LNCAP (cell line): ENCODE measurements at regions not wholly inside any gene's neighbourhood (a gene's known extent, or its start where the extent isn't known, plus 50 kb on each side); places are given as distances from the start of the nearest gene placed in this dataset.

Experiments
- CTCF ChIP-seq: fragments of 450-650 bp; IDR thresholded peaks from 2 replicates; pipeline ENCODE4 v1.5.1; 2017; ENCODE audit warnings: mild to moderate bottlenecking

GRCh38 chr4:116665716-116666115 lies 419.7 kb downstream of the TRAM1L1 start:
- TF ChIP-seq CTCF, result no peak

- TF ChIP-seq CTCF, result no peak
Measured at GRCh38 chr4:116664198-116664597, 421.2 kb downstream of the TRAM1L1 start.

GRCh38 chr4:116639070-116639577 lies 446.3 kb downstream of the TRAM1L1 start:
- TF ChIP-seq CTCF, result no peak

- TF ChIP-seq CTCF, result no peak
Measured at GRCh38 chr4:116638592-116638991, 446.8 kb downstream of the TRAM1L1 start.

GRCh38 chr4:116636917-116637316 lies 448.5 kb downstream of the TRAM1L1 start:
- TF ChIP-seq CTCF, result no peak

- TF ChIP-seq CTCF, result no peak
Measured at GRCh38 chr4:116632269-116632668, 453.1 kb downstream of the TRAM1L1 start.

- no peak for TF ChIP-seq CTCF
Measured at GRCh38 chr4:116628598-116628997, 456.8 kb downstream of the TRAM1L1 start.

GRCh38 chr4:116627545-116627944 lies 457.8 kb downstream of the TRAM1L1 start:
- no peak for TF ChIP-seq CTCF
